Vagina (tissue), 2 donors: ENCODE measurements at regions not wholly inside any gene's neighbourhood (a gene's known extent, or its start where the extent isn't known, plus 50 kb on each side); places are given as distances from the start of the nearest gene placed in this dataset.

Source experiments
- POLR2A ChIP-seq, 2 donors: fragments of 450-650 bp; IDR thresholded peaks; one replicate each; pipeline ENCODE4 v1.6.1; 2017; ENCODE audit warnings: antibody characterized with exemption in 2 of 2, mild to moderate bottlenecking in 2 of 2, moderate library complexity in 2 of 2
- POLR2AphosphoS5 ChIP-seq, 2 donors: sonication (generic); formaldehyde crosslinking; IDR thresholded peaks; one replicate each; pipeline ENCODE4 v1.9.0; 2017; ENCODE audit warnings: antibody characterized with exemption in 2 of 2, mild to moderate bottlenecking in 2 of 2, low read depth in 1 of 2; ENCODE audit not compliant: insufficient read depth in 1 of 2

GRCh38 chrX:12010436-12010835 lies 127.8 kb upstream of the FRMPD4 start:
- TF ChIP-seq POLR2A (IDR thresholded peaks at IDR 0.05) (no peak), POLR2AphosphoS5 (IDR thresholded peaks at IDR 0.05; ENCODE audit: insufficient read depth in 1 of 2, low read depth in 1 of 2) (no peak)
